ENCODE measurements at regions not wholly inside any gene's neighbourhood (a gene's known extent, or its start where the extent isn't known, plus 50 kb on each side); places are given as distances from the start of the nearest gene placed in this dataset.

DNA sequence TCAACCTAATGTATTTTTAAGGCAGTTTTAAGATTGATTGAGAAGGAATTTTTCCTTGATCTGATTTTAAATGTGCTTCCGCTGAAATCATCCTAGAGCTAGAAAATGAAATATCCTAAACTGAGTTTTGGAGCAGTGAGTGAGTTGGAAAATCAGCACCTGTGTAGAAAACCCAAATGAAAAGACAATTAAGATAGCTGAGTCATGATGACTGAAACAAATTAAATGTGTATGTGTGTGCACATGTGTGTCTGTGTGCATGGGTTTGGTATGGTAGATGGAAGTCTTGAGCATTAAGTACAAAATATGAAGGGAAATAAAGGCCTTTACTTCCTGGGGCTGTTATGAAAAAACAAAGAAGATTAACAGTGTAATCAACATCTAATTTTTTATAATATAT, 394.6 kb upstream of the MAP2 start:
- TF ChIP-seq, protein P1, sequence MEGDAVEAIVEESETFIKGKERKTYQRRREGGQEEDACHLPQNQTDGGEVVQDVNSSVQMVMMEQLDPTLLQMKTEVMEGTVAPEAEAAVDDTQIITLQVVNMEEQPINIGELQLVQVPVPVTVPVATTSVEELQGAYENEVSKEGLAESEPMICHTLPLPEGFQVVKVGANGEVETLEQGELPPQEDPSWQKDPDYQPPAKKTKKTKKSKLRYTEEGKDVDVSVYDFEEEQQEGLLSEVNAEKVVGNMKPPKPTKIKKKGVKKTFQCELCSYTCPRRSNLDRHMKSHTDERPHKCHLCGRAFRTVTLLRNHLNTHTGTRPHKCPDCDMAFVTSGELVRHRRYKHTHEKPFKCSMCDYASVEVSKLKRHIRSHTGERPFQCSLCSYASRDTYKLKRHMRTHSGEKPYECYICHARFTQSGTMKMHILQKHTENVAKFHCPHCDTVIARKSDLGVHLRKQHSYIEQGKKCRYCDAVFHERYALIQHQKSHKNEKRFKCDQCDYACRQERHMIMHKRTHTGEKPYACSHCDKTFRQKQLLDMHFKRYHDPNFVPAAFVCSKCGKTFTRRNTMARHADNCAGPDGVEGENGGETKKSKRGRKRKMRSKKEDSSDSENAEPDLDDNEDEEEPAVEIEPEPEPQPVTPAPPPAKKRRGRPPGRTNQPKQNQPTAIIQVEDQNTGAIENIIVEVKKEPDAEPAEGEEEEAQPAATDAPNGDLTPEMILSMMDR (IDR thresholded peaks at IDR 0.05): no peak
- no peak for DNase-seq (ENCODE audit: low spot score)
- no peak overlapping the region for H3K27ac ChIP-seq
- H3K4me3 ChIP-seq: no peak overlapping the region

DNA sequence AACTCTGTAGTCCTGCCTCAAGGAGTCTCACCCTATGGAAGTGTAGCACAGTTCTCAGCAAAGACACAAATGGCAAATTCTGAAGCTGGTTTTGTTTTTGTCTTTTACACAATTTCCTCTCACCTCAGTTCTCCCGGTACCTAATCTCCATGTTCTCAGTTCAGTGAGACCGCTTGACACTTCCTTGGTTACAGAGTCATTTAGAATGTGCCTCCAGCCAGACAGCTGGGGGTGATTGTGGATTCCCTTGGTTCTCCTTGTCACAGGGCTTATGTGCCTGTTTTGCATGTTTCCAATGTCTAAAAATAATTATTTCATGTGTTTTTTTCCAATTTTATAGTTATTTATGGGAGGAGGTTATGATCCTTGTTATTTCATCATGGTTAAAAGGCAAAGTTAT, 379.5 kb upstream of the MAP2 start:
- Histone ChIP-seq H3K4me3 (no peak overlapping the region), H3K27ac (no peak overlapping the region)
- TF ChIP-seq, protein P1 (IDR thresholded peaks at IDR 0.05): no peak
- DNase-seq (ENCODE audit: low spot score): no peak

DNA sequence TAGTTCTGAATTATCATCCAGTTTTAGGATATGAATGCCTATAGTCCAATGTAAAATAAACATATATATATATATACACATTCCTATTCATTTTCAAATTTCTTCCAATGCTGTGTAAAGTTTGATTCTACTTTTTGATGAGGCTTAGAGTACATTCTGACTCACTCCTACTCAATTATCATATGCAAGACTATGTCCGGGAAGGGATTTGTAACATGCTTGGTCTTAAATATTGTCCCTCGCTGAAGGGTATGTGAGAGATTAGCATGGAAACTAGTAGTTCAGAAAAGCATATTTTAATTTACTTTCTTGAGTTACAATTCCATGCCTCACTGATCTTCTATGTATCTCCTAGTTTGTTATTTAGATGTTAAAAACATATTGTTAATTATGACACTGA, 377.7 kb upstream of the MAP2 start:
- TF ChIP-seq, protein P1 (IDR thresholded peaks at IDR 0.05): no peak

DNA sequence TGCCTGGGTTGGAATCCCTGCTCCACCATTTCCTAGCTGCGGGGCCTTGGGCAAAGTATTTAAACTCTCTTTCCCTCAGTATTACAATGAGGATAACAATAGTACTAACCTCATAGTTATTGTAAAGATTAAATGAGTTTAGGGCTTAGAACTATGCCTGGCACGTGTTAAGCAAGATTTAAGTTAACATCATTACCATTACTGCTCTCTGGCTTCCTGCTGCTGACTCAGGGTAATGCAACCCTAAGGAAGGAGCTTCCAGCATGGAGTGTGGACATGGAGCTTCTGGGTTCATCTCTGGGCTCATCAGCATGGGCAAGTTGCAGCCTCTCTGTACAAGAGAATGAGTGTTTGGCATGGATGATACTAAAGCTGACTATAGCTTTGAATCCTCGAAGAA, 374.2 kb upstream of the MAP2 start:
- H3K4me3 ChIP-seq: no peak overlapping the region
- H3K27ac ChIP-seq: no peak overlapping the region
- TF ChIP-seq, protein P1 (IDR thresholded peaks at IDR 0.05): no peak
- DNase-seq (ENCODE audit: low spot score): no peak

More for the DNA sequence above, 377.7 kb upstream of the MAP2 start:
- DNase-seq (ENCODE audit: low spot score): no peak
- no peak overlapping the region for H3K4me3 ChIP-seq
- no peak overlapping the region for H3K27ac ChIP-seq

DNA sequence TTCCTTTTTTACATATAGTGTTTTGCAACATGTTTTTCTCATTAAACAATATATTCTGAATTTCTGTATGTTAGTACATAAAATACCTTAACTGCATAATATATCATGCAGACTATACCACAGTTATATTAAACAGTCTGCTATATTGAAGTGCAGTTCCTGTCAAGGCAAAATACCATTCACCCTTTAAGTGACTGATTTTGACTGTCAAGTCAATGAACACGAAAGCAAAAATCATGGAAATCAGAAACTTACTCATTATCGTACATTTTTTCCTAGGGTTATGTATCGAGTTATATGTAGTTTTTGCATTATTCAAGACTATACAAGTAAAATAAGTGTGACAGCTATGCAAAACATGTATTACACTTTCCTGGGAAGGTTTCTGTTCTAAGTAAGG, 361.6 kb upstream of the MAP2 start:
- Histone ChIP-seq H3K27ac (no peak overlapping the region), H3K4me3 (no peak overlapping the region)
- DNase-seq (ENCODE audit: low spot score): no peak
- TF ChIP-seq, protein P1 (IDR thresholded peaks at IDR 0.05): no peak

DNA sequence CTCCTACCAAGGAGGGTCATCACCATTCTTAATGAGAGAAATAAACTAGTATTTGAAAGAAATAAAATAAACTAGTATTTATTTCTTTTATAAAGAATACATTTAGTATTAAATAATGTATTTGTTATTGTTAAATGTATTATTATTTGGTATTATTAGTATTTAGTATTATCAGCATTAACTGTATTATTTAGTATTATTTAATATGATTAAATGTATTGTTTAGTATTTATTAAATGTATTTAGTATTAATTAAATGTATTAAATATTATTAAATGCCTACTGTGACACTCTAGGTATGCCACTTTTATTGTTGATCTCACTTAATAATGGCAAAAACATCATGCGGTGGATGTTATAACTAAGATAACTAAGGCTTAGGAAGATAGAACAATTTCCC, 353.6 kb upstream of the MAP2 start:
- no peak overlapping the region for H3K27ac ChIP-seq
- TF ChIP-seq, protein P1 (IDR thresholded peaks at IDR 0.05): no peak
- no peak overlapping the region for H3K4me3 ChIP-seq
- DNase-seq (ENCODE audit: low spot score): no peak

DNA sequence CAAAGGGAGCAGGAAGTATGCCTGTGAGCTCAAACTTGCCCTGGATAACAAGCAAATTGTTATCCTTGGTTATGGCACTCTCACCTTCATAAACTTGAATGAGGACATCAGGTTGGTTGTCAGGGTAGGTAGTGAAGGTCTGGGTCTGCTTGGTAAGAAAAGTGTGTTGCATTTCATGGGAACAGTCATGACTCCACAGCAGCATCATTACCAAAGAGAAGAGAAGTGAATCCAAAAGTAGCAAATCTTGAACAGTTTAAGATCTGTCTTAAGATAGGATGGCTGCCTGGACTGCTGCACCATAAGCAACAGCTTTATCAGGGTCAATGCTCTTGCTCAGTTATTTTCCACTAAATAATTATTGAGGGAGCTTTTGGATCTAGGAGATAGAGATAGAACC, 350.7 kb upstream of the MAP2 start:
- TF ChIP-seq, protein P1 (IDR thresholded peaks at IDR 0.05): no peak
- H3K27ac ChIP-seq: no peak overlapping the region
- no peak for DNase-seq (ENCODE audit: low spot score)

More for the DNA sequence above, 350.7 kb upstream of the MAP2 start:
- no peak overlapping the region for H3K4me3 ChIP-seq
